ENCODE measurements at regions not wholly inside any gene's neighbourhood (a gene's known extent, or its start where the extent isn't known, plus 50 kb on each side); places are given as distances from the start of the nearest gene placed in this dataset.

GRCh38 chr12:24111616-24112015 is 162.1 kb upstream of the SOX5 start:
- Mint-ChIP-seq H3K4me1 (ENCODE audit: low read depth) (no peaks in the 10 kb centered on the region), H3K27ac (no peak overlapping the region), H3K9me3 (no peaks in the 10 kb centered on the region), H3K27me3 (ENCODE audit: low read depth) (no peaks in the 10 kb centered on the region), H3K36me3 (ENCODE audit: low read depth) (no peaks in the 10 kb centered on the region), H3K4me3 (no peak overlapping the region)
- DNase-seq (ENCODE audit: low spot score) = no peak

GRCh38 chr12:24111086-24111485 is 161.6 kb upstream of the SOX5 start:
- Mint-ChIP-seq H3K27ac (no peak overlapping the region), H3K4me3 (no peak overlapping the region), H3K36me3 (ENCODE audit: low read depth) (no peaks in the 10 kb centered on the region), H3K4me1 (ENCODE audit: low read depth) (no peaks in the 10 kb centered on the region), H3K9me3 (no peaks in the 10 kb centered on the region), H3K27me3 (ENCODE audit: low read depth) (no peaks in the 10 kb centered on the region)
- no peak for DNase-seq (ENCODE audit: low spot score)

- H3K27me3 Mint-ChIP-seq (ENCODE audit: low read depth) = no peaks in the 10 kb centered on the region
- no peaks in the 10 kb centered on the region for H3K4me1 Mint-ChIP-seq (ENCODE audit: low read depth)
- H3K36me3 Mint-ChIP-seq (ENCODE audit: low read depth) = no peaks in the 10 kb centered on the region
- no peaks in the 10 kb centered on the region for H3K9me3 Mint-ChIP-seq
- DNase-seq (ENCODE audit: low spot score) = no peak
- no peak overlapping the region for H3K27ac Mint-ChIP-seq
- H3K4me3 Mint-ChIP-seq = no peak overlapping the region
Observed at GRCh38 chr12:24109381-24110039, 160.0 kb upstream of the SOX5 start.

GRCh38 chr12:24102676-24103075 is 153.2 kb upstream of the SOX5 start:
- no peaks in the 10 kb centered on the region for H3K27me3 Mint-ChIP-seq (ENCODE audit: low read depth)
- H3K36me3 Mint-ChIP-seq (ENCODE audit: low read depth) = no peaks in the 10 kb centered on the region
- DNase-seq (ENCODE audit: low spot score) = no peak
- H3K27ac Mint-ChIP-seq = no peak overlapping the region
- H3K9me3 Mint-ChIP-seq = no peaks in the 10 kb centered on the region
- no peak overlapping the region for H3K4me3 Mint-ChIP-seq
- H3K4me1 Mint-ChIP-seq (ENCODE audit: low read depth) = no peaks in the 10 kb centered on the region

GRCh38 chr12:24099576-24099975 is 150.1 kb upstream of the SOX5 start:
- Mint-ChIP-seq H3K27me3 (ENCODE audit: low read depth) (no peaks in the 10 kb centered on the region), H3K9me3 (no peaks in the 10 kb centered on the region), H3K4me1 (ENCODE audit: low read depth) (no peaks in the 10 kb centered on the region), H3K27ac (no peak overlapping the region), H3K36me3 (ENCODE audit: low read depth) (no peaks in the 10 kb centered on the region), H3K4me3 (no peak overlapping the region)
- DNase-seq (ENCODE audit: low spot score) = no peak

- no peaks in the 10 kb centered on the region for H3K4me1 Mint-ChIP-seq (ENCODE audit: low read depth)
- no peak overlapping the region for H3K4me3 Mint-ChIP-seq
- no peaks in the 10 kb centered on the region for H3K27me3 Mint-ChIP-seq (ENCODE audit: low read depth)
- no peak overlapping the region for H3K27ac Mint-ChIP-seq
- H3K36me3 Mint-ChIP-seq (ENCODE audit: low read depth) = no peaks in the 10 kb centered on the region
- DNase-seq (ENCODE audit: low spot score) = no peak
- no peaks in the 10 kb centered on the region for H3K9me3 Mint-ChIP-seq
Observed at GRCh38 chr12:24095245-24095644, 145.8 kb upstream of the SOX5 start.

- H3K9me3 Mint-ChIP-seq = no peaks in the 10 kb centered on the region
- H3K4me3 Mint-ChIP-seq = no peak overlapping the region
Observed at GRCh38 chr12:24089510-24089890, 140.0 kb upstream of the SOX5 start.

GRCh38 chr12:24088751-24089509 is 139.5 kb upstream of the SOX5 start:
- no peak overlapping the region for H3K4me3 Mint-ChIP-seq
- no peaks in the 10 kb centered on the region for H3K27me3 Mint-ChIP-seq (ENCODE audit: low read depth)
- H3K9me3 Mint-ChIP-seq = no peaks in the 10 kb centered on the region
- H3K27ac Mint-ChIP-seq = no peak overlapping the region
- DNase-seq (ENCODE audit: low spot score) = no peak
- no peaks in the 10 kb centered on the region for H3K36me3 Mint-ChIP-seq (ENCODE audit: low read depth)
- no peaks in the 10 kb centered on the region for H3K4me1 Mint-ChIP-seq (ENCODE audit: low read depth)

More at GRCh38 chr12:24089510-24089890, 140.0 kb upstream of the SOX5 start:
- no peak overlapping the region for H3K27ac Mint-ChIP-seq
- DNase-seq (ENCODE audit: low spot score) = no peak
- no peaks in the 10 kb centered on the region for H3K27me3 Mint-ChIP-seq (ENCODE audit: low read depth)
- no peaks in the 10 kb centered on the region for H3K4me1 Mint-ChIP-seq (ENCODE audit: low read depth)
- no peaks in the 10 kb centered on the region for H3K36me3 Mint-ChIP-seq (ENCODE audit: low read depth)

- H3K27me3 Mint-ChIP-seq (ENCODE audit: low read depth) = no peaks in the 10 kb centered on the region
- H3K4me1 Mint-ChIP-seq (ENCODE audit: low read depth) = no peaks in the 10 kb centered on the region
- DNase-seq (ENCODE audit: low spot score) = no peak
- H3K4me3 Mint-ChIP-seq = no peak overlapping the region
- H3K9me3 Mint-ChIP-seq = no peaks in the 10 kb centered on the region
- no peak overlapping the region for H3K27ac Mint-ChIP-seq
- H3K36me3 Mint-ChIP-seq (ENCODE audit: low read depth) = no peaks in the 10 kb centered on the region
Observed at GRCh38 chr12:24087294-24087693, 137.8 kb upstream of the SOX5 start.

- H3K27ac Mint-ChIP-seq = no peak overlapping the region
- H3K4me1 Mint-ChIP-seq (ENCODE audit: low read depth) = no peaks in the 10 kb centered on the region
- H3K27me3 Mint-ChIP-seq (ENCODE audit: low read depth) = no peaks in the 10 kb centered on the region
- DNase-seq (ENCODE audit: low spot score) = no peak
- no peaks in the 10 kb centered on the region for H3K9me3 Mint-ChIP-seq
- no peak overlapping the region for H3K4me3 Mint-ChIP-seq
- H3K36me3 Mint-ChIP-seq (ENCODE audit: low read depth) = no peaks in the 10 kb centered on the region
Observed at GRCh38 chr12:24084800-24085199, 135.3 kb upstream of the SOX5 start.

GRCh38 chr12:24083838-24084237 is 134.4 kb upstream of the SOX5 start:
- H3K9me3 Mint-ChIP-seq = no peaks in the 10 kb centered on the region
- H3K27ac Mint-ChIP-seq = no peak overlapping the region
- no peaks in the 10 kb centered on the region for H3K4me1 Mint-ChIP-seq (ENCODE audit: low read depth)
- H3K4me3 Mint-ChIP-seq = no peak overlapping the region
- DNase-seq (ENCODE audit: low spot score) = no peak
- H3K27me3 Mint-ChIP-seq (ENCODE audit: low read depth) = no peaks in the 10 kb centered on the region
- H3K36me3 Mint-ChIP-seq (ENCODE audit: low read depth) = no peaks in the 10 kb centered on the region

GRCh38 chr12:24081606-24082005 is 132.1 kb upstream of the SOX5 start:
- DNase-seq (ENCODE audit: low spot score) = no peak
- Mint-ChIP-seq H3K36me3 (ENCODE audit: low read depth) (no peaks in the 10 kb centered on the region), H3K27me3 (ENCODE audit: low read depth) (no peaks in the 10 kb centered on the region), H3K27ac (no peak overlapping the region), H3K4me1 (ENCODE audit: low read depth) (no peaks in the 10 kb centered on the region), H3K9me3 (peaks cover 3% of the 10 kb centered on the region), H3K4me3 (no peak overlapping the region)

- no peaks in the 10 kb centered on the region for H3K27me3 Mint-ChIP-seq (ENCODE audit: low read depth)
- no peak for DNase-seq (ENCODE audit: low spot score)
- H3K4me1 Mint-ChIP-seq (ENCODE audit: low read depth) = no peaks in the 10 kb centered on the region
- no peaks in the 10 kb centered on the region for H3K36me3 Mint-ChIP-seq (ENCODE audit: low read depth)
- H3K9me3 Mint-ChIP-seq = peaks cover 3% of the 10 kb centered on the region
- no peak overlapping the region for H3K4me3 Mint-ChIP-seq
- no peak overlapping the region for H3K27ac Mint-ChIP-seq
Observed at GRCh38 chr12:24081092-24081529, 131.6 kb upstream of the SOX5 start.

- no peaks in the 10 kb centered on the region for H3K4me1 Mint-ChIP-seq (ENCODE audit: low read depth)
- H3K27ac Mint-ChIP-seq = no peak overlapping the region
- H3K4me3 Mint-ChIP-seq = no peak overlapping the region
- no peak for DNase-seq (ENCODE audit: low spot score)
- H3K36me3 Mint-ChIP-seq (ENCODE audit: low read depth) = no peaks in the 10 kb centered on the region
- H3K9me3 Mint-ChIP-seq = peaks cover 3% of the 10 kb centered on the region
- H3K27me3 Mint-ChIP-seq (ENCODE audit: low read depth) = no peaks in the 10 kb centered on the region
Observed at GRCh38 chr12:24080465-24080864, 131.0 kb upstream of the SOX5 start.

GRCh38 chr12:24079083-24079482 is 129.6 kb upstream of the SOX5 start:
- no peaks in the 10 kb centered on the region for H3K36me3 Mint-ChIP-seq (ENCODE audit: low read depth)
- peaks cover 3% of the 10 kb centered on the region for H3K9me3 Mint-ChIP-seq
- no peak for DNase-seq (ENCODE audit: low spot score)
- no peaks in the 10 kb centered on the region for H3K27me3 Mint-ChIP-seq (ENCODE audit: low read depth)
- H3K4me3 Mint-ChIP-seq = no peak overlapping the region
- H3K27ac Mint-ChIP-seq = no peak overlapping the region
- H3K4me1 Mint-ChIP-seq (ENCODE audit: low read depth) = no peaks in the 10 kb centered on the region
